OCI-LY1 (cell line): ENCODE measurements at regions not wholly inside any gene's neighbourhood (a gene's known extent, or its start where the extent isn't known, plus 50 kb on each side); places are given as distances from the start of the nearest gene placed in this dataset.

Experiments used
- EZH2 ChIP-seq: fragments of 200-600 bp; sonication (generic), shearing (Covaris generic); IDR thresholded peaks from 2 replicates; pipeline ENCODE4 v1.8.0; 2017; ENCODE audit warnings: borderline replicate concordance, mixed run types, mild to moderate bottlenecking, antibody characterized with exemption, low read length, moderate library complexity, mixed read lengths
- TF ChIP-seq, protein P1 (sequence below): fragments of 200-600 bp; sonication (generic), shearing (Covaris generic); IDR thresholded peaks from 2 replicates; pipeline ENCODE4 v1.5.1; 2017; ENCODE audit warnings: mild to moderate bottlenecking, antibody characterized with exemption, low read length, moderate library complexity, mixed read lengths

DNA sequence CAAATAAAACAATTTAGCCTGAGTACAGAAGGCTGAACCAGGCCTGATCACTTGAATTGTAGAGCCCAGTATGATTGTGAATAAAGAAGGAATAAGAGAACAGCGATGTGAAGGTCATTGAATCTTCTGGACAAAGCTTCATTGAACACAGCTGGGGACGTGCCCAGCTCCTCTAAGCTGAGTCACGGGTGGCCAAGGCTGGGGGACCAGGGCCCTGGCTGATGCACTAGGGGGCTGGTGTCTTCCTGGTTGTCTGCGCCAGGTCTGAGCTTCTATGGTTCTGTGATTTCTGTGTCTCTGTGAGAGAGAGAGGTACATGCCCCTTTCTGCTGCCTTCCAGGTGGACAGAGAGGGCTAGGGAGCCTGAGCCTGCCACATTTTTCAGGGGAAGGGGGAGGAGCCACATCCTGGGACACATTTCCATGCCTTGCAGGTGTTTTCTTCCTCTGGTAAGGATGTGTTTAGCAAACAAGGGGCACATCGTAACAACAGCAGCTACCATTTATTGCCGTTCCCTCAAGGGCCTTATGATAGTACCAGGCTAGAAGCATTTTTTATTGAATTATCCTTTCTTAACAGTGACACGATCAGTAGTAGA, 135.7 kb downstream of the C11orf91 start:
- TF ChIP-seq, protein P1, sequence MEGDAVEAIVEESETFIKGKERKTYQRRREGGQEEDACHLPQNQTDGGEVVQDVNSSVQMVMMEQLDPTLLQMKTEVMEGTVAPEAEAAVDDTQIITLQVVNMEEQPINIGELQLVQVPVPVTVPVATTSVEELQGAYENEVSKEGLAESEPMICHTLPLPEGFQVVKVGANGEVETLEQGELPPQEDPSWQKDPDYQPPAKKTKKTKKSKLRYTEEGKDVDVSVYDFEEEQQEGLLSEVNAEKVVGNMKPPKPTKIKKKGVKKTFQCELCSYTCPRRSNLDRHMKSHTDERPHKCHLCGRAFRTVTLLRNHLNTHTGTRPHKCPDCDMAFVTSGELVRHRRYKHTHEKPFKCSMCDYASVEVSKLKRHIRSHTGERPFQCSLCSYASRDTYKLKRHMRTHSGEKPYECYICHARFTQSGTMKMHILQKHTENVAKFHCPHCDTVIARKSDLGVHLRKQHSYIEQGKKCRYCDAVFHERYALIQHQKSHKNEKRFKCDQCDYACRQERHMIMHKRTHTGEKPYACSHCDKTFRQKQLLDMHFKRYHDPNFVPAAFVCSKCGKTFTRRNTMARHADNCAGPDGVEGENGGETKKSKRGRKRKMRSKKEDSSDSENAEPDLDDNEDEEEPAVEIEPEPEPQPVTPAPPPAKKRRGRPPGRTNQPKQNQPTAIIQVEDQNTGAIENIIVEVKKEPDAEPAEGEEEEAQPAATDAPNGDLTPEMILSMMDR = no peak
- TF ChIP-seq EZH2 = no peak
